HCT116 (cell line): ENCODE measurements at regions not wholly inside any gene's neighbourhood (a gene's known extent, or its start where the extent isn't known, plus 50 kb on each side); places are given as distances from the start of the nearest gene placed in this dataset.

Experiments used
- REST ChIP-seq: IDR thresholded peaks from 2 replicates; pipeline ENCODE4 v1.6.1; 2012; ENCODE audit warnings: low read depth
- TF ChIP-seq, protein P1 (sequence below), 3 experiments: fragments of 200-600 bp in 1 of 3; sonication (generic) in 1 of 3; IDR thresholded peaks in 2 of 3; conservative IDR thresholded peaks in 1 of 3; 2 replicates each; pipeline ENCODE4 v1.5.1; 2012 to 2017; ENCODE audit warnings: low read depth in 2 of 3, low read length in 2 of 3, antibody characterized with exemption in 1 of 3, borderline replicate concordance in 1 of 3, control low read depth in 1 of 3, mild to moderate bottlenecking in 1 of 3, mixed read lengths in 1 of 3, mixed run types in 1 of 3, moderate library complexity in 1 of 3; ENCODE audit not compliant: insufficient read depth in 1 of 3

GRCh38 chr2:52775674-52776073 lies 991.9 kb upstream of the CHAC2 start:
- TF ChIP-seq REST, result no peak
- TF ChIP-seq, protein P1, sequence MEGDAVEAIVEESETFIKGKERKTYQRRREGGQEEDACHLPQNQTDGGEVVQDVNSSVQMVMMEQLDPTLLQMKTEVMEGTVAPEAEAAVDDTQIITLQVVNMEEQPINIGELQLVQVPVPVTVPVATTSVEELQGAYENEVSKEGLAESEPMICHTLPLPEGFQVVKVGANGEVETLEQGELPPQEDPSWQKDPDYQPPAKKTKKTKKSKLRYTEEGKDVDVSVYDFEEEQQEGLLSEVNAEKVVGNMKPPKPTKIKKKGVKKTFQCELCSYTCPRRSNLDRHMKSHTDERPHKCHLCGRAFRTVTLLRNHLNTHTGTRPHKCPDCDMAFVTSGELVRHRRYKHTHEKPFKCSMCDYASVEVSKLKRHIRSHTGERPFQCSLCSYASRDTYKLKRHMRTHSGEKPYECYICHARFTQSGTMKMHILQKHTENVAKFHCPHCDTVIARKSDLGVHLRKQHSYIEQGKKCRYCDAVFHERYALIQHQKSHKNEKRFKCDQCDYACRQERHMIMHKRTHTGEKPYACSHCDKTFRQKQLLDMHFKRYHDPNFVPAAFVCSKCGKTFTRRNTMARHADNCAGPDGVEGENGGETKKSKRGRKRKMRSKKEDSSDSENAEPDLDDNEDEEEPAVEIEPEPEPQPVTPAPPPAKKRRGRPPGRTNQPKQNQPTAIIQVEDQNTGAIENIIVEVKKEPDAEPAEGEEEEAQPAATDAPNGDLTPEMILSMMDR (IDR thresholded peaks at IDR 0.05 in 2 of 3, conservative IDR thresholded peaks at IDR 0.05 in 1 of 3; ENCODE audit: borderline replicate concordance in 1 of 3, insufficient read depth in 1 of 3, low read depth in 2 of 3, low read length in 2 of 3), result no peak
